HCT116 (cell line): ENCODE measurements at regions not wholly inside any gene's neighbourhood (a gene's known extent, or its start where the extent isn't known, plus 50 kb on each side); places are given as distances from the start of the nearest gene placed in this dataset.

Experiments
- ATAC-seq: fragments of 200-7000 bp; cut with Tn5 transposase; 2 replicates; pipeline ENCODE4 v1.9.1; 2020; ENCODE audit warnings: mild to moderate bottlenecking, moderate library complexity
- BruUV-seq: library from RNA; stranded (reverse); fragments of 400-500 nt; replicated peaks from 2 replicates; lab custom pipeline; 2021; lab: Mats Ljungman, UMichigan
- CTCF ChIA-PET: fragments of 300-600 bp; sonication (Branson Sonifier 250); formaldehyde crosslinking; loops from one replicate; lab custom pipeline; 2021; ENCODE audit warnings: antibody characterized with exemption; lab: Charles Lee
- POLR2A ChIA-PET: fragments of 300-600, 350-600 bp; sonication (Branson Sonifier 250); formaldehyde crosslinking; loops from one replicate; lab custom pipeline; 2021; ENCODE audit warnings: antibody characterized with exemption; lab: Charles Lee
- RAD21 ChIA-PET, 2 experiments: fragments of 300-600 bp; sonication (Branson Sonifier 250); formaldehyde crosslinking; loops; one replicate each; lab custom pipeline; 2023; ENCODE audit warnings: low total read pairs in 2 of 2; ENCODE audit not compliant: uncharacterized antibody in 2 of 2, unreplicated experiment in 2 of 2, low non-redundant PET in 1 of 2; lab: Charles Lee
- DNase-seq: peaks from one replicate; pipeline ENCODE4 v3.0.0-alpha.2; 2010; ENCODE audit warnings: low read depth, low spot score
- H2AFZ ChIP-seq: fragments of 200-600 bp; shearing (Covaris generic), sonication (generic); 2 replicates; pipeline ENCODE4 v1.6.1; 2017; ENCODE audit warnings: low read depth, mixed run types, mixed read lengths, antibody characterized with exemption, low read length; ENCODE audit not compliant: poor library complexity, severe bottlenecking
- H3K27ac ChIP-seq: 2 replicates; pipeline ENCODE4 v1.5.1; 2012; ENCODE audit warnings: low read depth, low read length
- H3K27me3 ChIP-seq: fragments of 200-600 bp; sonication (generic); 2 replicates; pipeline ENCODE4 v1.6.1; 2016; ENCODE audit warnings: mixed run types, low read length, mixed read lengths; ENCODE audit not compliant: insufficient read depth
- H3K36me3 ChIP-seq, 2 experiments: fragments of 200-500 bp in 1 of 2; fragments of 200-600 bp in 1 of 2; sonication (Bioruptor generic) in 1 of 2; sonication (generic) in 1 of 2; 2 replicates each; pipeline versions ENCODE4 v1.5.1 to v1.6.1; 2014 to 2016; ENCODE audit warnings: low read length in 2 of 2, inconsistent platforms in 1 of 2, mixed read lengths in 1 of 2, mixed run types in 1 of 2; ENCODE audit not compliant: insufficient read depth in 2 of 2, control insufficient read depth in 1 of 2
- H3K4me1 ChIP-seq, 2 experiments: fragments of 200-600 bp in 1 of 2; sonication (generic) in 1 of 2; 2 replicates each; pipeline versions ENCODE4 v1.5.1 to v1.6.1; 2012 to 2017; ENCODE audit warnings: low read length in 2 of 2, inconsistent platforms in 1 of 2, mild to moderate bottlenecking in 1 of 2, mixed read lengths in 1 of 2, mixed run types in 1 of 2, moderate library complexity in 1 of 2; ENCODE audit not compliant: insufficient read depth in 2 of 2, control insufficient read depth in 1 of 2
- H3K4me2 ChIP-seq: fragments of 200-600 bp; sonication (generic); 2 replicates; pipeline ENCODE4 v1.6.1; 2017; ENCODE audit warnings: mixed run types, low read length, mixed read lengths
- H3K4me3 ChIP-seq, 2 experiments: fragments of 200-600 bp in 1 of 2; sonication (generic) in 1 of 2; replicated peaks in 1 of 2; 2 replicates each; pipeline ENCODE4 v1.5.1; 2011 to 2016; ENCODE audit warnings: low read length in 2 of 2, control low read depth in 1 of 2, low read depth in 1 of 2, mild to moderate bottlenecking in 1 of 2, mixed read lengths in 1 of 2, mixed run types in 1 of 2
- H3K79me2 ChIP-seq: fragments of 200-600 bp; sonication (generic); 2 replicates; pipeline ENCODE4 v1.6.1; 2017; ENCODE audit warnings: mild to moderate bottlenecking, mixed run types, low read length, moderate library complexity, mixed read lengths; ENCODE audit not compliant: insufficient read depth
- H3K9ac ChIP-seq: fragments of 200-600 bp; sonication (generic); 2 replicates; pipeline ENCODE4 v1.6.1; 2016; ENCODE audit warnings: low read length, mixed read lengths
- H3K9me2 ChIP-seq: fragments of 200-600 bp; sonication (generic), shearing (Covaris generic); 2 replicates; pipeline ENCODE4 v1.6.1; 2017; ENCODE audit warnings: mixed run types, mild to moderate bottlenecking, moderate library complexity; ENCODE audit not compliant: insufficient read depth
- H3K9me3 ChIP-seq, 2 experiments: fragments of 200-500 bp in 1 of 2; fragments of 200-600 bp in 1 of 2; sonication (Bioruptor generic) in 1 of 2; sonication (generic) in 1 of 2; 2 replicates each; pipeline ENCODE4 v1.6.1; 2014 to 2017; ENCODE audit warnings: low read length in 2 of 2, mixed read lengths in 2 of 2, inconsistent platforms in 1 of 2, low read depth in 1 of 2, mild to moderate bottlenecking in 1 of 2, mixed run types in 1 of 2, moderate library complexity in 1 of 2; ENCODE audit not compliant: control insufficient read depth in 1 of 2, insufficient read depth in 1 of 2
- H4K20me1 ChIP-seq: fragments of 200-600 bp; sonication (generic), shearing (Covaris generic); 2 replicates; pipeline ENCODE4 v1.6.1; 2017; ENCODE audit warnings: mixed run types, mild to moderate bottlenecking, moderate library complexity; ENCODE audit not compliant: insufficient read depth
- CEBPB ChIP-seq: IDR thresholded peaks from 2 replicates; pipeline ENCODE4 v1.6.1; 2012; ENCODE audit warnings: low read depth
- EGR1 ChIP-seq: IDR thresholded peaks from 2 replicates; pipeline ENCODE4 v1.6.1; 2012; ENCODE audit warnings: low read depth
- FOSL1 ChIP-seq: IDR thresholded peaks from 2 replicates; pipeline ENCODE4 v1.6.1; 2012; ENCODE audit warnings: low read depth
- JUND ChIP-seq: IDR thresholded peaks from 2 replicates; pipeline ENCODE4 v1.6.1; 2012
- SP1 ChIP-seq: IDR thresholded peaks from 2 replicates; pipeline ENCODE4 v1.6.1; 2012; ENCODE audit warnings: low read depth
- TCF7L2 ChIP-seq: IDR thresholded peaks from 2 replicates; pipeline ENCODE4 v1.7.0; 2011; ENCODE audit warnings: borderline replicate concordance, inconsistent platforms; ENCODE audit not compliant: insufficient read depth, insufficient read length; ENCODE audit errors: extremely low read depth
- YY1 ChIP-seq: IDR thresholded peaks from 2 replicates; pipeline ENCODE4 v1.6.1; 2011; ENCODE audit warnings: low read length, low read depth, moderate library complexity, mild to moderate bottlenecking; ENCODE audit not compliant: insufficient replicate concordance; ENCODE audit errors: extremely low read depth
- intact Hi-C: fragments of 100-400 bp; cut with micrococcal nuclease; formaldehyde crosslinking; loops from 2 replicates; pipeline ENCODE4 v1.10.0; 2022
- TF ChIP-seq, protein P1 (sequence below): IDR thresholded peaks from 2 replicates; pipeline ENCODE4 v1.6.1; 2012
- TF ChIP-seq, protein P2 (sequence below): IDR thresholded peaks from 2 replicates; pipeline ENCODE4 v1.6.1; 2012; ENCODE audit warnings: low read depth
- TF ChIP-seq, protein P3 (sequence below): IDR thresholded peaks from 2 replicates; pipeline ENCODE4 v1.6.1; 2011; ENCODE audit warnings: mild to moderate bottlenecking, low read length, moderate library complexity; ENCODE audit not compliant: insufficient replicate concordance; ENCODE audit errors: extremely low read depth

DNA sequence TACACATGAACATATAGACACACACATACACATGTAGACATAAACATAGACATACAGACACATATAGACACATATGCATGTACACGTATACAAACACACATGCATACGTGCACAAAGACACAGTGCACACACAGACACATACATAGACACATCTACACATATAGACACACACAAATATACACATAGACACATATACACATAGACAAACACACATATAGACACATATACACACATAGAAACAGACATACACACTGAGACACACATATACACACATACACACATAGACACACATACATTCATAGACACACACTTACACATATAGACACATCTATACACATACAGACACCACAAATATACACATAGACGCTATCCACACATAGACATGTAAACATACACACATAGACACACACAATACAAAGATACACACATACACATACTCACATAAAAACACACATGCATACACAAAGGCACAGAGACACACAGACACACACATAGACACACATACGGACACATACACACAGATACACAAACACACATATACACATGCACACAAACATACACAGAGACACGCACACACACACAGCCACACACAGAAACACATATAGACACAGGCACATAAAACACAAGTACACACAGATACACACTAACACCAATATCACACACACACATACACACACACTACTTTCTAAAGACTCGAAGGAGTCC lies 254.0 kb downstream of the TSHZ3 start:
- intact Hi-C loops, result no loop called here
- Histone ChIP-seq H3K9ac (no peak overlapping the region), H3K79me2 (no peaks in the 10 kb centered on the region), H3K27ac (no peak overlapping the region), H3K27me3 (no peaks in the 10 kb centered on the region), H3K36me3 (no peaks in the 10 kb centered on the region), H3K4me1 (no peaks in the 10 kb centered on the region), H3K4me2 (no peak overlapping the region), H4K20me1 (no peaks in the 10 kb centered on the region), H3K4me3 (no peak overlapping the region), H2AFZ (no peak overlapping the region), H3K9me3 (peaks cover 18 to 54% of the 10 kb centered on the region in 2 experiments; a peak in 2 of 4 replicates), H3K9me2 (no peaks in the 10 kb centered on the region)
- ChIA-PET POLR2A (no interaction called here), CTCF (no interaction called here), RAD21 (no interaction called here)
- DNase-seq, result no peak
- TF ChIP-seq SP1 (no peak), CEBPB (no peak)
- TF ChIP-seq, protein P1, sequence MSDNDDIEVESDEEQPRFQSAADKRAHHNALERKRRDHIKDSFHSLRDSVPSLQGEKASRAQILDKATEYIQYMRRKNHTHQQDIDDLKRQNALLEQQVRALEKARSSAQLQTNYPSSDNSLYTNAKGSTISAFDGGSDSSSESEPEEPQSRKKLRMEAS, result no peak
- ATAC-seq, result no peak
- no TSS peak for BruUV-seq

DNA sequence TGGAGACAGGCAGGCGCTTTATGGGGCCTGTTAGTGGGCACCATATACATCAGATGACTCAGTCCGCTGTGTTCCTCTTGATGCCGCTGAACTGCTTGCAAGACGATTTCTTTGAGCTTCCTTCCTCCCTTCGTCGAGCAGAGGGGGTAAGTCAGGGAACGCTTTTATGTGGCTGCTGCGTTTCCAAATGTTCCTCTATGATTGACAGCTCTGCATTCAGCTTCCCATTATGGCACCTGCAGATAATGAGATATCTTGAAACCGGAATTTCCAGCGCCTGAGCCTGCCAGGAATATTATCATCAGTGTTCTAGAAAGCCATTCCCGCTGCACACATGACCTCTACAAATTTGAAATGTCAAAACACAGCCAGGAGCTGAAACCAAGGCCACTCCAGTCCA lies 257.0 kb downstream of the TSHZ3 start:
- TF ChIP-seq FOSL1, result no peak
- TF ChIP-seq JUND, result no peak
- TF ChIP-seq YY1, result no peak
- TF ChIP-seq, protein P2, sequence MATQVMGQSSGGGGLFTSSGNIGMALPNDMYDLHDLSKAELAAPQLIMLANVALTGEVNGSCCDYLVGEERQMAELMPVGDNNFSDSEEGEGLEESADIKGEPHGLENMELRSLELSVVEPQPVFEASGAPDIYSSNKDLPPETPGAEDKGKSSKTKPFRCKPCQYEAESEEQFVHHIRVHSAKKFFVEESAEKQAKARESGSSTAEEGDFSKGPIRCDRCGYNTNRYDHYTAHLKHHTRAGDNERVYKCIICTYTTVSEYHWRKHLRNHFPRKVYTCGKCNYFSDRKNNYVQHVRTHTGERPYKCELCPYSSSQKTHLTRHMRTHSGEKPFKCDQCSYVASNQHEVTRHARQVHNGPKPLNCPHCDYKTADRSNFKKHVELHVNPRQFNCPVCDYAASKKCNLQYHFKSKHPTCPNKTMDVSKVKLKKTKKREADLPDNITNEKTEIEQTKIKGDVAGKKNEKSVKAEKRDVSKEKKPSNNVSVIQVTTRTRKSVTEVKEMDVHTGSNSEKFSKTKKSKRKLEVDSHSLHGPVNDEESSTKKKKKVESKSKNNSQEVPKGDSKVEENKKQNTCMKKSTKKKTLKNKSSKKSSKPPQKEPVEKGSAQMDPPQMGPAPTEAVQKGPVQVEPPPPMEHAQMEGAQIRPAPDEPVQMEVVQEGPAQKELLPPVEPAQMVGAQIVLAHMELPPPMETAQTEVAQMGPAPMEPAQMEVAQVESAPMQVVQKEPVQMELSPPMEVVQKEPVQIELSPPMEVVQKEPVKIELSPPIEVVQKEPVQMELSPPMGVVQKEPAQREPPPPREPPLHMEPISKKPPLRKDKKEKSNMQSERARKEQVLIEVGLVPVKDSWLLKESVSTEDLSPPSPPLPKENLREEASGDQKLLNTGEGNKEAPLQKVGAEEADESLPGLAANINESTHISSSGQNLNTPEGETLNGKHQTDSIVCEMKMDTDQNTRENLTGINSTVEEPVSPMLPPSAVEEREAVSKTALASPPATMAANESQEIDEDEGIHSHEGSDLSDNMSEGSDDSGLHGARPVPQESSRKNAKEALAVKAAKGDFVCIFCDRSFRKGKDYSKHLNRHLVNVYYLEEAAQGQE, result no peak
- TF ChIP-seq EGR1, result no peak
- TF ChIP-seq, protein P3, sequence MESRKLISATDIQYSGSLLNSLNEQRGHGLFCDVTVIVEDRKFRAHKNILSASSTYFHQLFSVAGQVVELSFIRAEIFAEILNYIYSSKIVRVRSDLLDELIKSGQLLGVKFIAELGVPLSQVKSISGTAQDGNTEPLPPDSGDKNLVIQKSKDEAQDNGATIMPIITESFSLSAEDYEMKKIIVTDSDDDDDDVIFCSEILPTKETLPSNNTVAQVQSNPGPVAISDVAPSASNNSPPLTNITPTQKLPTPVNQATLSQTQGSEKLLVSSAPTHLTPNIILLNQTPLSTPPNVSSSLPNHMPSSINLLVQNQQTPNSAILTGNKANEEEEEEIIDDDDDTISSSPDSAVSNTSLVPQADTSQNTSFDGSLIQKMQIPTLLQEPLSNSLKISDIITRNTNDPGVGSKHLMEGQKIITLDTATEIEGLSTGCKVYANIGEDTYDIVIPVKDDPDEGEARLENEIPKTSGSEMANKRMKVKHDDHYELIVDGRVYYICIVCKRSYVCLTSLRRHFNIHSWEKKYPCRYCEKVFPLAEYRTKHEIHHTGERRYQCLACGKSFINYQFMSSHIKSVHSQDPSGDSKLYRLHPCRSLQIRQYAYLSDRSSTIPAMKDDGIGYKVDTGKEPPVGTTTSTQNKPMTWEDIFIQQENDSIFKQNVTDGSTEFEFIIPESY, result no peak
- TF ChIP-seq TCF7L2, result no peak
- no peaks in the 10 kb centered on the region for H3K9me2 ChIP-seq
- no peaks in the 10 kb centered on the region for H3K27me3 ChIP-seq
- H3K79me2 ChIP-seq, result no peaks in the 10 kb centered on the region
- ChIA-PET POLR2A (no interaction called here), RAD21 (no interaction called here), CTCF (no interaction called here)
- H2AFZ ChIP-seq, result no peak overlapping the region
- no TSS peak for BruUV-seq
- no peak overlapping the region for H3K4me3 ChIP-seq
- DNase-seq (no peak), ATAC-seq (no peak)
- intact Hi-C loops, result no loop called here
- H3K4me1 ChIP-seq, result no peaks in the 10 kb centered on the region
- peaks cover 21 to 56% of the 10 kb centered on the region in 2 experiments; a peak in 2 of 4 replicates for H3K9me3 ChIP-seq
- no peak overlapping the region for H3K27ac ChIP-seq
- no peaks in the 10 kb centered on the region for H3K36me3 ChIP-seq
- H3K9ac ChIP-seq, result no peak overlapping the region
- H3K4me2 ChIP-seq, result no peak overlapping the region
- H4K20me1 ChIP-seq, result no peaks in the 10 kb centered on the region
